GM23338 (cell line): ENCODE measurements at regions not wholly inside any gene's neighbourhood (a gene's known extent, or its start where the extent isn't known, plus 50 kb on each side); places are given as distances from the start of the nearest gene placed in this dataset.
A peak's percentile ranks its signal among the peaks of the same experiment; 100 is the strongest.

Source experiments
- ATAC-seq: fragments of 200-7000 bp; cut with Tn5 transposase; 3 replicates; pipeline ENCODE4 v1.9.1; 2020
- DNase-seq: peaks from one replicate; pipeline ENCODE4 v3.0.0-alpha.2; 2015; ENCODE audit warnings: low spot score
- H2AFZ ChIP-seq: fragments of 200-600 bp; sonication (generic); 2 replicates; pipeline ENCODE4 v1.8.0; 2016; ENCODE audit warnings: antibody characterized with exemption, mild to moderate bottlenecking, moderate library complexity
- H3F3A ChIP-seq: fragments of 200-600 bp; sonication (generic); replicated peaks from 2 replicates; pipeline ENCODE4 v1.8.0; 2017; ENCODE audit warnings: antibody characterized with exemption, mixed run types, low read depth
- H3K27ac ChIP-seq: fragments of 200-600 bp; sonication (generic); 2 replicates; pipeline ENCODE4 v1.6.1; 2016; ENCODE audit warnings: low read depth
- H3K27me3 ChIP-seq: fragments of 200-600 bp; sonication (generic); 2 replicates; pipeline ENCODE4 v1.8.0; 2016; ENCODE audit warnings: mild to moderate bottlenecking, mixed run types, moderate library complexity; ENCODE audit not compliant: insufficient read depth
- H3K36me3 ChIP-seq: fragments of 200-600 bp; sonication (generic); 2 replicates; pipeline ENCODE4 v1.8.0; 2016; ENCODE audit warnings: mild to moderate bottlenecking; ENCODE audit not compliant: insufficient read depth
- H3K4me1 ChIP-seq: fragments of 200-600 bp; sonication (generic); 2 replicates; pipeline ENCODE4 v1.8.0; 2016; ENCODE audit warnings: mild to moderate bottlenecking, moderate library complexity; ENCODE audit not compliant: insufficient read depth
- H3K4me2 ChIP-seq: fragments of 200-600 bp; sonication (generic); 2 replicates; pipeline ENCODE4 v1.7.1; 2017; ENCODE audit warnings: mixed run types
- H3K4me3 ChIP-seq: fragments of 200-600 bp; sonication (generic); 2 replicates; pipeline ENCODE4 v1.6.1; 2016; ENCODE audit warnings: mixed run types
- H3K79me2 ChIP-seq: fragments of 200-600 bp; sonication (generic); replicated peaks from 2 replicates; pipeline ENCODE4 v1.8.0; 2017; ENCODE audit warnings: mild to moderate bottlenecking; ENCODE audit not compliant: insufficient read depth
- H3K9me2 ChIP-seq: fragments of 200-600 bp; sonication (generic); 2 replicates; pipeline ENCODE4 v1.8.0; 2017; ENCODE audit not compliant: insufficient read depth
- H4K20me1 ChIP-seq: fragments of 200-600 bp; sonication (generic); replicated peaks from 2 replicates; pipeline ENCODE4 v1.8.0; 2017; ENCODE audit warnings: mild to moderate bottlenecking; ENCODE audit not compliant: insufficient read depth
- H3K27ac Mint-ChIP-seq: 2 replicates; pipeline ENCODE4 v1.8.0; 2020; ENCODE audit warnings: inconsistent platforms, mild to moderate bottlenecking, moderate library complexity, mixed read lengths
- H3K27me3 Mint-ChIP-seq: 3 replicates; pipeline ENCODE4 v1.8.0; 2022; ENCODE audit warnings: low read depth, mild to moderate bottlenecking, moderate library complexity, mixed read lengths, inconsistent platforms; ENCODE audit not compliant: insufficient read depth, poor library complexity
- H3K36me3 Mint-ChIP-seq: 3 replicates; pipeline ENCODE4 v1.8.0; 2021; ENCODE audit warnings: low read depth, mild to moderate bottlenecking, inconsistent platforms, moderate library complexity, mixed read lengths
- H3K4me1 Mint-ChIP-seq: 3 replicates; pipeline ENCODE4 v1.8.0; 2020; ENCODE audit warnings: mild to moderate bottlenecking, inconsistent platforms, mixed read lengths
- H3K4me3 Mint-ChIP-seq: 3 replicates; pipeline ENCODE4 v1.8.0; 2021; ENCODE audit warnings: moderate library complexity, mild to moderate bottlenecking, inconsistent platforms, mixed read lengths
- H3K9me3 Mint-ChIP-seq: 3 replicates; pipeline ENCODE4 v1.8.0; 2020; ENCODE audit warnings: moderate library complexity, mild to moderate bottlenecking, inconsistent platforms, mixed read lengths
- CTCF ChIP-seq, 2 experiments: fragments of 200-600 bp in 1 of 2; sonication (generic) in 1 of 2; conservative IDR thresholded peaks; 2 replicates each; pipeline versions ENCODE4 v1.5.1 to v1.6.1; 2016 to 2017; ENCODE audit warnings: antibody characterized with exemption in 2 of 2, low read depth in 2 of 2, mild to moderate bottlenecking in 2 of 2, moderate library complexity in 1 of 2
- EZH2phosphoT487 ChIP-seq: fragments of 200-600 bp; sonication (generic); IDR thresholded peaks from one replicate; pipeline ENCODE4 v1.8.1; 2018; ENCODE audit warnings: antibody characterized with exemption; ENCODE audit not compliant: unreplicated experiment
- POLR2AphosphoS5 ChIP-seq: IDR thresholded peaks from 2 replicates; pipeline ENCODE4 v1.6.1; 2016; ENCODE audit warnings: antibody characterized with exemption, low read depth
- ZNF462 ChIP-seq: fragments of 250-450 bp; sonication (Bioruptor Pico); IDR thresholded peaks from 2 replicates; pipeline ENCODE4 v1.5.0; 2020; ENCODE audit warnings: mild to moderate bottlenecking, moderate library complexity

- Histone ChIP-seq H3K36me3 (no peaks in the 10 kb centered on the region), H3K27ac (no peak overlapping the region), H3F3A (no peaks in the 10 kb centered on the region), H4K20me1 (no peaks in the 10 kb centered on the region), H2AFZ (no peak overlapping the region), H3K4me3 (no peak overlapping the region), H3K4me2 (no peak overlapping the region), H3K79me2 (no peaks in the 10 kb centered on the region), H3K4me1 (peaks cover 20% of the 10 kb centered on the region), H3K27me3 (peaks cover 5% of the 10 kb centered on the region; the same call in 1 of the 2 replicates), H3K9me2 (no peaks in the 10 kb centered on the region; the same call in 1 of the 2 replicates)
- no peaks in the 10 kb centered on the region for H3K36me3 Mint-ChIP-seq
- ATAC-seq, result peak; percentile 24
- peaks cover 3% of the 10 kb centered on the region for H3K27me3 Mint-ChIP-seq
- no peak overlapping the region for H3K4me3 Mint-ChIP-seq
- H3K9me3 Mint-ChIP-seq, result no peaks in the 10 kb centered on the region; the same call in 2 of the 3 replicates
- H3K27ac Mint-ChIP-seq, result peak overlapping the region; percentile 55
- peaks cover 37% of the 10 kb centered on the region for H3K4me1 Mint-ChIP-seq
- peak; percentile 43 for DNase-seq
- TF ChIP-seq POLR2AphosphoS5 (no peak), ZNF462 (CRISPR knock-in tag) (no peak)
Measured at GRCh38 chr9:99298614-99299013, 76.5 kb downstream of the SEC61B start.

GRCh38 chr9:99299211-99300102 is 77.4 kb downstream of the SEC61B start:
- no peaks in the 10 kb centered on the region; the same call in 1 of the 2 replicates for H3K9me2 ChIP-seq
- no peaks in the 10 kb centered on the region for H3K36me3 ChIP-seq
- ATAC-seq (peak; percentile 26; the same call in 1 of the 3 replicates), DNase-seq (no peak)
- H4K20me1 ChIP-seq, result no peaks in the 10 kb centered on the region
- Mint-ChIP-seq H3K4me3 (no peak overlapping the region), H3K9me3 (no peaks in the 10 kb centered on the region), H3K27ac (peak overlapping the region; percentile 54; the same call in 1 of the 2 replicates), H3K27me3 (peaks cover 3% of the 10 kb centered on the region), H3K4me1 (peaks cover 37% of the 10 kb centered on the region), H3K36me3 (no peaks in the 10 kb centered on the region)
- no peaks in the 10 kb centered on the region for H3K79me2 ChIP-seq
- no peak overlapping the region for H3K4me3 ChIP-seq
- H3K4me2 ChIP-seq, result no peak overlapping the region
- H3K27me3 ChIP-seq, result peaks cover 5% of the 10 kb centered on the region; the same call in 1 of the 2 replicates
- H2AFZ ChIP-seq, result no peak overlapping the region
- TF ChIP-seq CTCF (conservative IDR thresholded peaks at IDR 0.05; ENCODE audit: low read depth in 2 of 2) (peak; percentile 44 to 49), EZH2phosphoT487 (no peak)
- H3K27ac ChIP-seq, result no peak overlapping the region
- H3K4me1 ChIP-seq, result peaks cover 20% of the 10 kb centered on the region
- H3F3A ChIP-seq, result no peaks in the 10 kb centered on the region
